Psoas muscle (tissue), 7 donors: ENCODE measurements at regions not wholly inside any gene's neighbourhood (a gene's known extent, or its start where the extent isn't known, plus 50 kb on each side); places are given as distances from the start of the nearest gene placed in this dataset.
"Not testable (repeated sequence)": the region's sequence is repeated elsewhere in the genome, so short reads cannot be mapped to it uniquely, and the experiment has no call there.

Experiments used
- ATAC-seq, 4 donors: fragments of 200-7000 bp; cut with Tn5 transposase; one replicate each; pipeline ENCODE4 v1.9.1; 2020; ENCODE audit warnings: moderate library complexity in 3 of 4, mild to moderate bottlenecking in 2 of 4
- DNase-seq, 2 donors: peaks; one replicate each; pipeline ENCODE4 v3.0.0-alpha.2; 2020
- H3K27ac ChIP-seq: fragments of 200-600 bp; one replicate; pipeline ENCODE4 v1.8.0; 2022
- H3K27me3 ChIP-seq, 3 donors: fragments of 200-600 bp in 1 of 3; one replicate each; pipeline versions ENCODE4 v1.6.1 to v1.8.0; 2013 to 2022; ENCODE audit warnings: low read length in 2 of 3, mild to moderate bottlenecking in 2 of 3, moderate library complexity in 1 of 3; ENCODE audit not compliant: insufficient read depth in 3 of 3
- H3K36me3 ChIP-seq, 2 donors: fragments of 200-600 bp in 1 of 2; one replicate each; pipeline versions ENCODE4 v1.6.1 to v1.8.0; 2013 to 2022; ENCODE audit warnings: low read depth in 1 of 2, mild to moderate bottlenecking in 1 of 2, moderate library complexity in 1 of 2; ENCODE audit not compliant: insufficient read depth in 1 of 2
- H3K4me1 ChIP-seq: fragments of 200-600 bp; one replicate; pipeline ENCODE4 v1.8.0; 2022
- H3K4me3 ChIP-seq: fragments of 200-600 bp; one replicate; pipeline ENCODE4 v1.8.0; 2022; ENCODE audit warnings: mild to moderate bottlenecking
- H3K9me3 ChIP-seq: fragments of 200-600 bp; one replicate; pipeline ENCODE4 v1.8.0; 2022
- WGBS, 3 donors: extraction: QIAGEN DNeasy Blood & Tissue Kit; methylation state at CpG; one replicate each; pipeline versions ENCODE4 v1.1.6 to v1.1.7; 2013; 5-methylcytosine and 5-hydroxymethylcytosine counted together
- intact Hi-C, 2 donors: fragments of 100-400 bp; cut with DNase I; formaldehyde crosslinking; loops; one replicate each; pipeline versions ENCODE4 v1.11.0 to v1.14.2; 2022
- TF ChIP-seq, protein P1 (sequence below): fragments of 200-600 bp; IDR thresholded peaks from one replicate; pipeline ENCODE4 v1.8.0; 2022; ENCODE audit warnings: antibody characterized with exemption
- donor health status: healthy with polysubstance abuse.
- donor health status: DM: no; HTN: no; CAD: no; lungs with moderate emphysema.
- donor health status: Bipolar disorder and iron deficiency.
- donor health status: healthy.
- donor health status: DM: yes; HTN: yes; CAD: no.
- donor health status: DM: no; HTN: no; CAD: no.
- donor health status: DM: yes; HTN: yes; CAD: no.

DNA sequence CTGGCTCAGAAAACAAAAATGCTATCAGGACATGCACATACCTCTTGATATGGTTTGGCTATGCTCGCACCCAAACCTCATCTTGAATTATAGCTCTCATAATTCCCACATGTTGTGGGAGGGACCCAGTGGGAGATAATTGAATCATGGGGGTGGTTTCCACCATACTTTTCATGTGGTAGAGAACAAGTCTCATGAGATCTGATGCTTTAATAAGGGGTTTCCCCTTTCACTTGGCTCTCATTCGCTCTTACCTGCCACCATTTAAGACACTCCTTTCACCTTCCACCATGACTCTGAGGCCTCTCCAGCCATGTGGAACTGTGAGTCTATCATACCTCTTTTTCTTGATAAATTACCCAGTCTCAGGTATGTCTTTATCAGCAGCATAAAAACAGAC, 958.6 kb downstream of the TRAM1L1 start:
- Histone ChIP-seq H3K27me3 (no peaks in the 10 kb centered on the region), H3K4me1 (no peaks in the 10 kb centered on the region), H3K36me3 (no peaks in the 10 kb centered on the region), H3K9me3 (no peaks in the 10 kb centered on the region), H3K4me3 (no peak overlapping the region), H3K27ac (no peak overlapping the region)
- DNase-seq (no peak), ATAC-seq (no peak)
- intact Hi-C loops, result no loop called here
- WGBS, 3 donors, result 90 to 92% (median 91%) methylated on average over 2 of the region's 2 CpGs
- TF ChIP-seq, protein P1, sequence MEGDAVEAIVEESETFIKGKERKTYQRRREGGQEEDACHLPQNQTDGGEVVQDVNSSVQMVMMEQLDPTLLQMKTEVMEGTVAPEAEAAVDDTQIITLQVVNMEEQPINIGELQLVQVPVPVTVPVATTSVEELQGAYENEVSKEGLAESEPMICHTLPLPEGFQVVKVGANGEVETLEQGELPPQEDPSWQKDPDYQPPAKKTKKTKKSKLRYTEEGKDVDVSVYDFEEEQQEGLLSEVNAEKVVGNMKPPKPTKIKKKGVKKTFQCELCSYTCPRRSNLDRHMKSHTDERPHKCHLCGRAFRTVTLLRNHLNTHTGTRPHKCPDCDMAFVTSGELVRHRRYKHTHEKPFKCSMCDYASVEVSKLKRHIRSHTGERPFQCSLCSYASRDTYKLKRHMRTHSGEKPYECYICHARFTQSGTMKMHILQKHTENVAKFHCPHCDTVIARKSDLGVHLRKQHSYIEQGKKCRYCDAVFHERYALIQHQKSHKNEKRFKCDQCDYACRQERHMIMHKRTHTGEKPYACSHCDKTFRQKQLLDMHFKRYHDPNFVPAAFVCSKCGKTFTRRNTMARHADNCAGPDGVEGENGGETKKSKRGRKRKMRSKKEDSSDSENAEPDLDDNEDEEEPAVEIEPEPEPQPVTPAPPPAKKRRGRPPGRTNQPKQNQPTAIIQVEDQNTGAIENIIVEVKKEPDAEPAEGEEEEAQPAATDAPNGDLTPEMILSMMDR, result no peak

DNA sequence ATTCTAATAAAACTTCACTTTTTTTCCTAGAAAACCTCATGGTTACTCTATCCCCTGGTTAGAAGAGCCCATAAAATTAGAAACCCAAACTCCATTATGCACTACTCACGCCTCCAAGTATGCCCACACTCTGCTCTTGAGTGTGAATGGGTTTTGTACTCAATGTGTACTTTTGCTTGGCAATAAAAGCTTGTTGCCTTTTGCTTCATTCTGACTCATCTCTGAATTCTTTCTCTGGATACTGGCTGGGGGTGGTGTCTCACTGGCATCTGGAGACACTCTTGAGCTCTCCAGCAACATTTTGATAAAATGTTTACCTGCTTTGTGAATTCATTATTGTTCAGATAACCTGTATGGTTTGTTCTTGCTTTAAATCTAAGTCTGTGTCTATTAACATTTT, 963.3 kb downstream of the TRAM1L1 start:
- 59 to 77% (median 68%) methylated on average over 1 of the region's 1 CpG for WGBS, 3 donors
- intact Hi-C loops, result no loop called here
- TF ChIP-seq, protein P1, result no peak
- H3K27me3 ChIP-seq, result no peaks in the 10 kb centered on the region
- no peak overlapping the region for H3K4me3 ChIP-seq
- DNase-seq (no peak), ATAC-seq (no peak)
- H3K27ac ChIP-seq, result no peak overlapping the region
- H3K36me3 ChIP-seq, result no peaks in the 10 kb centered on the region
- no peaks in the 10 kb centered on the region for H3K4me1 ChIP-seq
- H3K9me3 ChIP-seq, result no peaks in the 10 kb centered on the region

DNA sequence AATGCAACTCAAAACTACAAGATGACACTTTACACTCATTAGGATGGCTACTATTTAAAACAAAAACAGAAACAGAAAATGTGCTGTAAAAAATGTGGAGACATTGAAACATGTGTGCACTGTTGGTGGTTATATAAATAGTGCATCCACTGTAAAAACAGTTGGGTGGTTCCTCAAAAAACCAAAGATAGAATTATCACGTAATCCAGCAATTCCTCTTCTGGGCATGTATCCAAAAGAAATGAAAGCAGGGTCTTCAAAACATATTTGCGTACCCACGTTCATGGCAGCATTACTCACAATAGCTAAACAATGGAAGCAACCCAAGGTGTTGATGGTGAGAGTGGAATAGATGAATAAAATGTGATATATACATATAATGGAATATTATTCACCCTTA, 967.2 kb downstream of the TRAM1L1 start:
- intact Hi-C loops, result no loop called here
- H3K27ac ChIP-seq, result no peak overlapping the region
- ATAC-seq (no peak), DNase-seq (no peak)
- TF ChIP-seq, protein P1, result no peak
- H3K9me3 ChIP-seq, result no peaks in the 10 kb centered on the region
- H3K4me3 ChIP-seq, result no peak overlapping the region
- no peaks in the 10 kb centered on the region for H3K27me3 ChIP-seq
- no peaks in the 10 kb centered on the region for H3K36me3 ChIP-seq
- WGBS, 3 donors, result 32 to 49% (median 35%) methylated on average over 3 of the region's 3 CpGs
- H3K4me1 ChIP-seq, result no peaks in the 10 kb centered on the region

GRCh38 chr4:116112861-116113260, 972.5 kb downstream of the TRAM1L1 start:
- H3K4me3 ChIP-seq, H3K36me3 ChIP-seq, intact Hi-C loops, H3K4me1 ChIP-seq, H3K9me3 ChIP-seq, DNase-seq, ATAC-seq, H3K27me3 ChIP-seq, H3K27ac ChIP-seq: not testable (repeated sequence)
- 89 to 96% (median 90%) methylated on average over 3 of the region's 3 CpGs for WGBS, 3 donors

- no peak overlapping the region for H3K27ac ChIP-seq
- TF ChIP-seq, protein P1, result no peak
- no peaks in the 10 kb centered on the region for H3K4me1 ChIP-seq
- H3K9me3 ChIP-seq, result no peaks in the 10 kb centered on the region
- intact Hi-C loops, result no loop called here
- ATAC-seq (no peak), DNase-seq (no peak)
- WGBS, 3 donors, result 90 to 96% (median 95%) methylated on average over 3 of the region's 3 CpGs
- no peaks in the 10 kb centered on the region for H3K27me3 ChIP-seq
- no peak overlapping the region for H3K4me3 ChIP-seq
- H3K36me3 ChIP-seq, result no peaks in the 10 kb centered on the region
Measured at GRCh38 chr4:116110713-116111112, 974.7 kb downstream of the TRAM1L1 start.
